ENCODE measurements at regions not wholly inside any gene's neighbourhood (a gene's known extent, or its start where the extent isn't known, plus 50 kb on each side); places are given as distances from the start of the nearest gene placed in this dataset.

DNA sequence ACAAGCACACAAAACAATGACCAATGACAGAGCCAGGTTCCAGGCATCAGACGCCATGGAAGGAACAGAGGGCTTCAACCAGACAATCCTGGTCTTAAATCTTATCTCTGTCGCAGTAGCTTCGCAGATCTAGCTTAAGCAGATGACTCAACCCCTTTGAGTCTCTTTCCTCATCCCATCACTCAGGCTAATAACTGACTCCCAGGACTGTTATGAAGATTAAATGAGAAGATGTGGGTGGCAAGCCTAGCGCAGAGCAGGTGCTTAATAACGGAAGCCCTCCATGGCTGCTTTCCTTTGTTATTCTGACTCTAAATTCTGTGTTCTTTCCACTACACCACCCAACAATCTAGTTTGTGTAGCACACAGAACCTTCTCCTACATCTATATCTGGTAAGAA, 110.9 kb downstream of the SLC24A2 start:
- TF ChIP-seq, protein P1, sequence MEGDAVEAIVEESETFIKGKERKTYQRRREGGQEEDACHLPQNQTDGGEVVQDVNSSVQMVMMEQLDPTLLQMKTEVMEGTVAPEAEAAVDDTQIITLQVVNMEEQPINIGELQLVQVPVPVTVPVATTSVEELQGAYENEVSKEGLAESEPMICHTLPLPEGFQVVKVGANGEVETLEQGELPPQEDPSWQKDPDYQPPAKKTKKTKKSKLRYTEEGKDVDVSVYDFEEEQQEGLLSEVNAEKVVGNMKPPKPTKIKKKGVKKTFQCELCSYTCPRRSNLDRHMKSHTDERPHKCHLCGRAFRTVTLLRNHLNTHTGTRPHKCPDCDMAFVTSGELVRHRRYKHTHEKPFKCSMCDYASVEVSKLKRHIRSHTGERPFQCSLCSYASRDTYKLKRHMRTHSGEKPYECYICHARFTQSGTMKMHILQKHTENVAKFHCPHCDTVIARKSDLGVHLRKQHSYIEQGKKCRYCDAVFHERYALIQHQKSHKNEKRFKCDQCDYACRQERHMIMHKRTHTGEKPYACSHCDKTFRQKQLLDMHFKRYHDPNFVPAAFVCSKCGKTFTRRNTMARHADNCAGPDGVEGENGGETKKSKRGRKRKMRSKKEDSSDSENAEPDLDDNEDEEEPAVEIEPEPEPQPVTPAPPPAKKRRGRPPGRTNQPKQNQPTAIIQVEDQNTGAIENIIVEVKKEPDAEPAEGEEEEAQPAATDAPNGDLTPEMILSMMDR (IDR thresholded peaks at IDR 0.05) = no peak
- no peak for TF ChIP-seq NR1H2 (CRISPR knock-in tag; IDR thresholded peaks at IDR 0.05)
- TF ChIP-seq ZNF416 (CRISPR knock-in tag; IDR thresholded peaks at IDR 0.05) = no peak
- TF ChIP-seq CREM (CRISPR knock-in tag; IDR thresholded peaks at IDR 0.05) = no peak
- TF ChIP-seq, protein P2, sequence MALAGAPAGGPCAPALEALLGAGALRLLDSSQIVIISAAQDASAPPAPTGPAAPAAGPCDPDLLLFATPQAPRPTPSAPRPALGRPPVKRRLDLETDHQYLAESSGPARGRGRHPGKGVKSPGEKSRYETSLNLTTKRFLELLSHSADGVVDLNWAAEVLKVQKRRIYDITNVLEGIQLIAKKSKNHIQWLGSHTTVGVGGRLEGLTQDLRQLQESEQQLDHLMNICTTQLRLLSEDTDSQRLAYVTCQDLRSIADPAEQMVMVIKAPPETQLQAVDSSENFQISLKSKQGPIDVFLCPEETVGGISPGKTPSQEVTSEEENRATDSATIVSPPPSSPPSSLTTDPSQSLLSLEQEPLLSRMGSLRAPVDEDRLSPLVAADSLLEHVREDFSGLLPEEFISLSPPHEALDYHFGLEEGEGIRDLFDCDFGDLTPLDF (CRISPR knock-in tag; IDR thresholded peaks at IDR 0.05) = no peak
- TF ChIP-seq TCF7 (CRISPR knock-in tag; IDR thresholded peaks at IDR 0.05; ENCODE audit: low read depth) = no peak
- TF ChIP-seq, protein P3, sequence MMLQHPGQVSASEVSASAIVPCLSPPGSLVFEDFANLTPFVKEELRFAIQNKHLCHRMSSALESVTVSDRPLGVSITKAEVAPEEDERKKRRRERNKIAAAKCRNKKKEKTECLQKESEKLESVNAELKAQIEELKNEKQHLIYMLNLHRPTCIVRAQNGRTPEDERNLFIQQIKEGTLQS (CRISPR knock-in tag; conservative IDR thresholded peaks at IDR 0.05) = no peak
- TF ChIP-seq, protein P4, sequence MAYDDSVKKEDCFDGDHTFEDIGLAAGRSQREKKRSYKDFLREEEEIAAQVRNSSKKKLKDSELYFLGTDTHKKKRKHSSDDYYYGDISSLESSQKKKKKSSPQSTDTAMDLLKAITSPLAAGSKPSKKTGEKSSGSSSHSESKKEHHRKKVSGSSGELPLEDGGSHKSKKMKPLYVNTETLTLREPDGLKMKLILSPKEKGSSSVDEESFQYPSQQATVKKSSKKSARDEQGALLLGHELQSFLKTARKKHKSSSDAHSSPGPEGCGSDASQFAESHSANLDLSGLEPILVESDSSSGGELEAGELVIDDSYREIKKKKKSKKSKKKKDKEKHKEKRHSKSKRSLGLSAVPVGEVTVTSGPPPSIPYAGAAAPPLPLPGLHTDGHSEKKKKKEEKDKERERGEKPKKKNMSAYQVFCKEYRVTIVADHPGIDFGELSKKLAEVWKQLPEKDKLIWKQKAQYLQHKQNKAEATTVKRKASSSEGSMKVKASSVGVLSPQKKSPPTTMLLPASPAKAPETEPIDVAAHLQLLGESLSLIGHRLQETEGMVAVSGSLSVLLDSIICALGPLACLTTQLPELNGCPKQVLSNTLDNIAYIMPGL (CRISPR knock-in tag; IDR thresholded peaks at IDR 0.05) = no peak
- TF ChIP-seq, protein P5, sequence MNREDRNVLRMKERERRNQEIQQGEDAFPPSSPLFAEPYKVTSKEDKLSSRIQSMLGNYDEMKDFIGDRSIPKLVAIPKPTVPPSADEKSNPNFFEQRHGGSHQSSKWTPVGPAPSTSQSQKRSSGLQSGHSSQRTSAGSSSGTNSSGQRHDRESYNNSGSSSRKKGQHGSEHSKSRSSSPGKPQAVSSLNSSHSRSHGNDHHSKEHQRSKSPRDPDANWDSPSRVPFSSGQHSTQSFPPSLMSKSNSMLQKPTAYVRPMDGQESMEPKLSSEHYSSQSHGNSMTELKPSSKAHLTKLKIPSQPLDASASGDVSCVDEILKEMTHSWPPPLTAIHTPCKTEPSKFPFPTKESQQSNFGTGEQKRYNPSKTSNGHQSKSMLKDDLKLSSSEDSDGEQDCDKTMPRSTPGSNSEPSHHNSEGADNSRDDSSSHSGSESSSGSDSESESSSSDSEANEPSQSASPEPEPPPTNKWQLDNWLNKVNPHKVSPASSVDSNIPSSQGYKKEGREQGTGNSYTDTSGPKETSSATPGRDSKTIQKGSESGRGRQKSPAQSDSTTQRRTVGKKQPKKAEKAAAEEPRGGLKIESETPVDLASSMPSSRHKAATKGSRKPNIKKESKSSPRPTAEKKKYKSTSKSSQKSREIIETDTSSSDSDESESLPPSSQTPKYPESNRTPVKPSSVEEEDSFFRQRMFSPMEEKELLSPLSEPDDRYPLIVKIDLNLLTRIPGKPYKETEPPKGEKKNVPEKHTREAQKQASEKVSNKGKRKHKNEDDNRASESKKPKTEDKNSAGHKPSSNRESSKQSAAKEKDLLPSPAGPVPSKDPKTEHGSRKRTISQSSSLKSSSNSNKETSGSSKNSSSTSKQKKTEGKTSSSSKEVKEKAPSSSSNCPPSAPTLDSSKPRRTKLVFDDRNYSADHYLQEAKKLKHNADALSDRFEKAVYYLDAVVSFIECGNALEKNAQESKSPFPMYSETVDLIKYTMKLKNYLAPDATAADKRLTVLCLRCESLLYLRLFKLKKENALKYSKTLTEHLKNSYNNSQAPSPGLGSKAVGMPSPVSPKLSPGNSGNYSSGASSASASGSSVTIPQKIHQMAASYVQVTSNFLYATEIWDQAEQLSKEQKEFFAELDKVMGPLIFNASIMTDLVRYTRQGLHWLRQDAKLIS (CRISPR knock-in tag; IDR thresholded peaks at IDR 0.05; ENCODE audit: borderline replicate concordance) = no peak

Data from WTC11 (cell line).